ENCODE measurements at regions not wholly inside any gene's neighbourhood (a gene's known extent, or its start where the extent isn't known, plus 50 kb on each side); places are given as distances from the start of the nearest gene placed in this dataset.

- no peak for TF ChIP-seq ZBTB33 (IDR thresholded peaks at IDR 0.05; ENCODE audit: extremely low read depth, insufficient replicate concordance, low read length)
Measured at GRCh38 chr6:156161471-156161870, 615.7 kb upstream of the ARID1B start (continued).

GRCh38 chr6:156160795-156161165 lies 616.4 kb upstream of the ARID1B start:
- ATAC-seq, result no peak
- Histone ChIP-seq H3K79me2 (ENCODE audit: insufficient read depth, low read length) (no peaks in the 10 kb centered on the region), H4K20me1 (ENCODE audit: insufficient read depth) (no peaks in the 10 kb centered on the region), H3K4me3 (replicated peaks in 1 of 2; ENCODE audit: low read depth in 1 of 2, low read length in 2 of 2) (no peak overlapping the region), H3K4me2 (ENCODE audit: low read length) (no peak overlapping the region), H3K9ac (ENCODE audit: low read length) (no peak overlapping the region), H3K36me3 (ENCODE audit: control insufficient read depth in 1 of 2, insufficient read depth in 2 of 2, low read length in 2 of 2) (no peaks in the 10 kb centered on the region), H3K9me2 (ENCODE audit: insufficient read depth) (no peaks in the 10 kb centered on the region), H3K9me3 (ENCODE audit: control insufficient read depth in 1 of 2, insufficient read depth in 1 of 2, low read depth in 1 of 2, low read length in 2 of 2) (no peaks in the 10 kb centered on the region), H3K4me1 (ENCODE audit: control insufficient read depth in 1 of 2, insufficient read depth in 2 of 2, low read length in 2 of 2) (no peaks in the 10 kb centered on the region), H3K27me3 (ENCODE audit: insufficient read depth, low read length) (no peaks in the 10 kb centered on the region), H3K27ac (ENCODE audit: low read depth, low read length) (no peak overlapping the region), H2AFZ (ENCODE audit: low read depth, low read length, poor library complexity, severe bottlenecking) (no peak overlapping the region)
- intact Hi-C loops (cut with micrococcal nuclease), result no loop called here
- no TSS peak for BruUV-seq (replicated peaks)
- ChIA-PET CTCF (no interaction called here), POLR2A (no interaction called here), RAD21 (ENCODE audit: low non-redundant PET in 1 of 2, low total read pairs in 2 of 2, uncharacterized antibody in 2 of 2, unreplicated experiment in 2 of 2) (no interaction called here)
- TF ChIP-seq YY1 (IDR thresholded peaks at IDR 0.05; ENCODE audit: extremely low read depth, insufficient replicate concordance, low read depth, low read length) (no peak), SIN3A (IDR thresholded peaks at IDR 0.05; ENCODE audit: low read depth) (no peak), POLR2A (IDR thresholded peaks at IDR 0.05; ENCODE audit: borderline replicate concordance, extremely low read depth, insufficient read depth, insufficient read length) (no peak)
- TF ChIP-seq, protein P1, sequence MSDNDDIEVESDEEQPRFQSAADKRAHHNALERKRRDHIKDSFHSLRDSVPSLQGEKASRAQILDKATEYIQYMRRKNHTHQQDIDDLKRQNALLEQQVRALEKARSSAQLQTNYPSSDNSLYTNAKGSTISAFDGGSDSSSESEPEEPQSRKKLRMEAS (IDR thresholded peaks at IDR 0.05), result no peak
- TF ChIP-seq, protein P2, sequence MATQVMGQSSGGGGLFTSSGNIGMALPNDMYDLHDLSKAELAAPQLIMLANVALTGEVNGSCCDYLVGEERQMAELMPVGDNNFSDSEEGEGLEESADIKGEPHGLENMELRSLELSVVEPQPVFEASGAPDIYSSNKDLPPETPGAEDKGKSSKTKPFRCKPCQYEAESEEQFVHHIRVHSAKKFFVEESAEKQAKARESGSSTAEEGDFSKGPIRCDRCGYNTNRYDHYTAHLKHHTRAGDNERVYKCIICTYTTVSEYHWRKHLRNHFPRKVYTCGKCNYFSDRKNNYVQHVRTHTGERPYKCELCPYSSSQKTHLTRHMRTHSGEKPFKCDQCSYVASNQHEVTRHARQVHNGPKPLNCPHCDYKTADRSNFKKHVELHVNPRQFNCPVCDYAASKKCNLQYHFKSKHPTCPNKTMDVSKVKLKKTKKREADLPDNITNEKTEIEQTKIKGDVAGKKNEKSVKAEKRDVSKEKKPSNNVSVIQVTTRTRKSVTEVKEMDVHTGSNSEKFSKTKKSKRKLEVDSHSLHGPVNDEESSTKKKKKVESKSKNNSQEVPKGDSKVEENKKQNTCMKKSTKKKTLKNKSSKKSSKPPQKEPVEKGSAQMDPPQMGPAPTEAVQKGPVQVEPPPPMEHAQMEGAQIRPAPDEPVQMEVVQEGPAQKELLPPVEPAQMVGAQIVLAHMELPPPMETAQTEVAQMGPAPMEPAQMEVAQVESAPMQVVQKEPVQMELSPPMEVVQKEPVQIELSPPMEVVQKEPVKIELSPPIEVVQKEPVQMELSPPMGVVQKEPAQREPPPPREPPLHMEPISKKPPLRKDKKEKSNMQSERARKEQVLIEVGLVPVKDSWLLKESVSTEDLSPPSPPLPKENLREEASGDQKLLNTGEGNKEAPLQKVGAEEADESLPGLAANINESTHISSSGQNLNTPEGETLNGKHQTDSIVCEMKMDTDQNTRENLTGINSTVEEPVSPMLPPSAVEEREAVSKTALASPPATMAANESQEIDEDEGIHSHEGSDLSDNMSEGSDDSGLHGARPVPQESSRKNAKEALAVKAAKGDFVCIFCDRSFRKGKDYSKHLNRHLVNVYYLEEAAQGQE (IDR thresholded peaks at IDR 0.05; ENCODE audit: low read depth), result no peak
- no peak for DNase-seq (ENCODE audit: low read depth, low spot score)
